Lower lobe of right lung (tissue), 2 donors: ENCODE measurements at regions not wholly inside any gene's neighbourhood (a gene's known extent, or its start where the extent isn't known, plus 50 kb on each side); places are given as distances from the start of the nearest gene placed in this dataset.

Experiments
- ATAC-seq, 2 donors: fragments of 200-7000 bp; cut with Tn5 transposase; one replicate each; pipeline ENCODE4 v1.9.1; 2020 to 2022; ENCODE audit warnings: mild to moderate bottlenecking in 2 of 2, moderate library complexity in 2 of 2
- DNase-seq: peaks from one replicate; pipeline ENCODE4 v3.0.0-alpha.2; 2020
- H3K27ac ChIP-seq: fragments of 200-600 bp; one replicate; pipeline ENCODE4 v1.8.0; 2022
- H3K27me3 ChIP-seq: fragments of 200-600 bp; one replicate; pipeline ENCODE4 v1.8.0; 2022; ENCODE audit warnings: low read depth
- H3K36me3 ChIP-seq: fragments of 200-600 bp; one replicate; pipeline ENCODE4 v1.8.0; 2022; ENCODE audit warnings: mild to moderate bottlenecking
- H3K4me1 ChIP-seq: fragments of 200-600 bp; one replicate; pipeline ENCODE4 v1.8.0; 2022
- H3K4me3 ChIP-seq: fragments of 200-600 bp; one replicate; pipeline ENCODE4 v1.8.0; 2022; ENCODE audit warnings: mild to moderate bottlenecking
- H3K9me3 ChIP-seq: fragments of 200-600 bp; one replicate; pipeline ENCODE4 v1.8.0; 2022
- intact Hi-C: fragments of 100-400 bp; cut with DNase I; formaldehyde crosslinking; loops from one replicate; pipeline ENCODE4 v1.11.0; 2022
- TF ChIP-seq, protein P1 (sequence below): fragments of 200-600 bp; IDR thresholded peaks from one replicate; pipeline ENCODE4 v1.8.0; 2022; ENCODE audit warnings: antibody characterized with exemption, mild to moderate bottlenecking
- donor health status: DM: no; HTN: yes; CAD: no; lungs with severe emphysema.

DNA sequence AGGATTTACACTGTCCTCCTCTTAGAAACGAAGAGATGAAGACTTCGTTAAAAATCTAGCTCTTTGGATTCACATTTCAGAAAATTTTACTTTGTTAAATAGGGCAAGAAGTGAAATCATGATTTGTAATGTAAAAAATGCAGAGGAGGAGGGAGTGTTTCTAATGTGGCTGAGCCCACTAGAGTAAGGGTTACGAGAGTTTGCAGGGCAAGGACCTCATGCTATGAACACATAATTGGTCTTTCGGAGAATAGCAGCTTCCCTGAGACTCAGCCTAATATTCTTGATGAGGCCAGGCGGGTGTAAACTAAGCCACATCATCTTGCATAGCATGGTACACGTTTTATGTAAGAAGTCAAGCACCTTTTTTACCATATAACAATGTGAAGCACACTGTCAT lies 191.0 kb upstream of the ADAMTS16 start:
- Histone ChIP-seq H3K9me3 (no peaks in the 10 kb centered on the region), H3K4me1 (no peaks in the 10 kb centered on the region), H3K27me3 (no peaks in the 10 kb centered on the region), H3K4me3 (no peak overlapping the region), H3K27ac (no peak overlapping the region), H3K36me3 (no peaks in the 10 kb centered on the region)
- intact Hi-C loops: no loop called here
- DNase-seq: no peak
- no peak for ATAC-seq
- TF ChIP-seq, protein P1, sequence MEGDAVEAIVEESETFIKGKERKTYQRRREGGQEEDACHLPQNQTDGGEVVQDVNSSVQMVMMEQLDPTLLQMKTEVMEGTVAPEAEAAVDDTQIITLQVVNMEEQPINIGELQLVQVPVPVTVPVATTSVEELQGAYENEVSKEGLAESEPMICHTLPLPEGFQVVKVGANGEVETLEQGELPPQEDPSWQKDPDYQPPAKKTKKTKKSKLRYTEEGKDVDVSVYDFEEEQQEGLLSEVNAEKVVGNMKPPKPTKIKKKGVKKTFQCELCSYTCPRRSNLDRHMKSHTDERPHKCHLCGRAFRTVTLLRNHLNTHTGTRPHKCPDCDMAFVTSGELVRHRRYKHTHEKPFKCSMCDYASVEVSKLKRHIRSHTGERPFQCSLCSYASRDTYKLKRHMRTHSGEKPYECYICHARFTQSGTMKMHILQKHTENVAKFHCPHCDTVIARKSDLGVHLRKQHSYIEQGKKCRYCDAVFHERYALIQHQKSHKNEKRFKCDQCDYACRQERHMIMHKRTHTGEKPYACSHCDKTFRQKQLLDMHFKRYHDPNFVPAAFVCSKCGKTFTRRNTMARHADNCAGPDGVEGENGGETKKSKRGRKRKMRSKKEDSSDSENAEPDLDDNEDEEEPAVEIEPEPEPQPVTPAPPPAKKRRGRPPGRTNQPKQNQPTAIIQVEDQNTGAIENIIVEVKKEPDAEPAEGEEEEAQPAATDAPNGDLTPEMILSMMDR: no peak

DNA sequence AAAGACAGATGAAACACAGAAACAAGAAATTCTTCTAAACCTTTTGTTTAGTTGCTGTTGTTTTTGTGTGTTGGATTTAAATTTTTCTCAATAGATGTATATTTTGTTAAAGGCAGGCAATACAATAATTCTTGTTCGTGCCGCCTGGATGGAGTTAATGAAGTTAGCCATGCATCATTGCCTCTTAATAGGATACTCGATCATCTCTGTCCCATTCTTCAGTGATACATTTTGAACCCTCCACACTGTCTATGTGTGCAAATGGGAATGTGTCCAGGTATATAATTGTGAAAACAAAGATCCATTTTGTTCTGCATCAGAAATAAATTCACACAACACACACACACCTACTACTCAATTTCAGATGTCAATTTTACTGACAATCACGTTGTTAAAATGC lies 186.6 kb upstream of the ADAMTS16 start:
- Histone ChIP-seq H3K4me3 (no peak overlapping the region), H3K27me3 (no peaks in the 10 kb centered on the region), H3K4me1 (no peaks in the 10 kb centered on the region), H3K9me3 (no peaks in the 10 kb centered on the region), H3K36me3 (no peaks in the 10 kb centered on the region), H3K27ac (no peak overlapping the region)
- intact Hi-C loops: no loop called here
- TF ChIP-seq, protein P1: no peak
- DNase-seq (no peak), ATAC-seq (no peak)

DNA sequence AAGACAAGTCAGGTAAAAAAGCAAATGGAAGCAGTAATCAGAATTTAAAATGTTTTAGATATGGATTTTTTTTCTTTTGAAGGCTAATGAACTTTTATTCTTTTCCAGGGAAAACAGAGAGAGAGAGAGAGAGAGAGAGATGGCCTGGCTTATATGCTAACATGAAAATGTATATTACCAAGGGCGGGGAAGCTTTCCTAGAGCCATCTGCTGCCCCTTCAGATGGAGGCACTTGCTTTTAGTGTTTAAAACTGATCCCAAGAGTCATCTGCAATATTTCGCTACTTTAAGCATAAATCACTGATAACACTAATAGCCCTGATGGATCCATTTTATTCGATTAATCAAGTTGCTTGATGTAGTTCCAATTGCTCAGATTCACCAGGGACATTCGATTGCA lies 186.1 kb upstream of the ADAMTS16 start:
- ATAC-seq (no peak), DNase-seq (no peak)
- H3K36me3 ChIP-seq: no peaks in the 10 kb centered on the region
- no peaks in the 10 kb centered on the region for H3K27me3 ChIP-seq
- no peak overlapping the region for H3K4me3 ChIP-seq
- TF ChIP-seq, protein P1: no peak
- intact Hi-C loops: no loop called here
- H3K4me1 ChIP-seq: no peaks in the 10 kb centered on the region
- H3K27ac ChIP-seq: no peak overlapping the region
- no peaks in the 10 kb centered on the region for H3K9me3 ChIP-seq

DNA sequence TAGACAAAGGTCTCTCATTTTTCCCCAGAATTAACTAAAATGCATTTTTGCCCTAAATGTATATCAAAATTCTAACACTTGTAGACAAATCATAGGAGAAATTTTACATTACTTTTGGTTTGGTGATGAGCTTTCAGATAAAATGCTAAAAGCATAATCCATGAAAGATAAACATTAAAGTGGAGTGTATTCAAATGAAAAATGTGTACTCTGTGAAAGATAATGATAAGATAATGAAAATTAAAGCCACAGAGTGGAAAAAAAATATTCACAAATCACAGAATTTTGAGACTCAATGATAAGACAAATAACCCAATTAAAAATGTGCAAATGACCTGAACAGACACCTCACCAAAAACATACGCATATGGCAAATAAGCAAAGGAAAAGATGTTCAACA lies 176.9 kb upstream of the ADAMTS16 start:
- intact Hi-C loops: no loop called here
- TF ChIP-seq, protein P1: no peak
- no peaks in the 10 kb centered on the region for H3K9me3 ChIP-seq
- H3K4me3 ChIP-seq: no peak overlapping the region
- H3K36me3 ChIP-seq: no peaks in the 10 kb centered on the region
- no peak for DNase-seq
- no peaks in the 10 kb centered on the region for H3K27me3 ChIP-seq
- H3K4me1 ChIP-seq: no peaks in the 10 kb centered on the region
- H3K27ac ChIP-seq: no peak overlapping the region
- no peak for ATAC-seq

DNA sequence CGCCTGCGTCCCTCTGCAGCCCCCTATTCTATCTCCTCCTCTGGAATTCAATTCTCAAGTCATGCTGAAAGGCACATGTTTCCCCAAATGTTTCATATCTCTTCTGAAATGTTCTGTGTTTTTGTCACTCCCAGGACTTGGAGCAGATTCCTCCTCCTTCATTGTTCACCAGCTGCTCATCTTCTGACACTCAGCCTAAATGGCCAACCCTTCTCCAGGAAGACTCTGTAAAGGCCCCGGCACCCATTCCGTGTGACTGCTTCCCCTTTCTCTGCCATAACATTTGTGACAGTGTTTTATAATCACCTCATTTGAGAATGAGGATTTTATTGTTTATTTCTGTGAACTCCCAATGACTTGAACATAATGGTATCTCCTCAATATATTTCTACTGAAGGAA lies 170.8 kb upstream of the ADAMTS16 start:
- ATAC-seq: no peak
- intact Hi-C loops: no loop called here
- no peak for DNase-seq

More for the DNA sequence above, 170.8 kb upstream of the ADAMTS16 start:
- H3K9me3 ChIP-seq: no peaks in the 10 kb centered on the region
- H3K27ac ChIP-seq: no peak overlapping the region
- TF ChIP-seq, protein P1: no peak
- no peak overlapping the region for H3K4me3 ChIP-seq
- H3K27me3 ChIP-seq: no peaks in the 10 kb centered on the region
- no peaks in the 10 kb centered on the region for H3K4me1 ChIP-seq
- no peaks in the 10 kb centered on the region for H3K36me3 ChIP-seq
